CD4-positive, alpha-beta T cell (primary cell): ENCODE measurements at regions not wholly inside any gene's neighbourhood (a gene's known extent, or its start where the extent isn't known, plus 50 kb on each side); places are given as distances from the start of the nearest gene placed in this dataset.

Experiments used
- ATAC-seq: fragments of 200-7000 bp; cut with Tn5 transposase; one replicate; pipeline ENCODE4 v1.10.0; 2022; ENCODE audit warnings: mild to moderate bottlenecking; ENCODE audit not compliant: poor library complexity
- CTCF ChIA-PET: fragments of 350-600 bp; sonication (Branson Sonifier 250); formaldehyde crosslinking; loops from one replicate; lab custom pipeline; 2021; ENCODE audit warnings: antibody characterized with exemption, inconsistent platforms; lab: Charles Lee
- POLR2A ChIA-PET: fragments of 350-600 bp; sonication (Branson Sonifier 250); formaldehyde crosslinking; loops from one replicate; lab custom pipeline; 2021; ENCODE audit warnings: antibody characterized with exemption, inconsistent platforms; lab: Charles Lee
- DNase-seq, 14 experiments: peaks; one replicate each; pipeline ENCODE4 v3.0.0-alpha.2; 2013 to 2020; ENCODE audit warnings: mixed read lengths in 2 of 14
- H3K27ac ChIP-seq, 2 donors: one replicate each; pipeline versions ENCODE4 v1.5.1 to v1.7.0; 2013; ENCODE audit warnings: low read length in 2 of 2, low read depth in 1 of 2, mild to moderate bottlenecking in 1 of 2
- H3K27me3 ChIP-seq, 2 experiments: 1 replicate in 1 of 2; 2 replicates in 1 of 2; pipeline versions ENCODE4 v1.6.1 to v1.7.0; 2013; ENCODE audit warnings: low read length in 2 of 2, control low read depth in 1 of 2, mild to moderate bottlenecking in 1 of 2, moderate library complexity in 1 of 2; ENCODE audit not compliant: insufficient read depth in 2 of 2, control insufficient read depth in 1 of 2
- H3K36me3 ChIP-seq: one replicate; pipeline ENCODE4 v1.6.1; 2013; ENCODE audit warnings: low read length, control low read depth; ENCODE audit not compliant: insufficient read depth
- H3K4me1 ChIP-seq: one replicate; pipeline ENCODE4 v1.6.1; 2013; ENCODE audit warnings: low read length, control low read depth; ENCODE audit not compliant: insufficient read depth
- H3K4me3 ChIP-seq: one replicate; pipeline ENCODE4 v1.5.1; 2013; ENCODE audit warnings: mild to moderate bottlenecking, low read length, moderate library complexity
- H3K9me3 ChIP-seq, 2 experiments: 1 replicate in 1 of 2; 2 replicates in 1 of 2; pipeline versions ENCODE4 v1.6.1 to v1.7.0; 2013; ENCODE audit warnings: low read length in 2 of 2, mild to moderate bottlenecking in 2 of 2, control low read depth in 1 of 2, moderate library complexity in 1 of 2; ENCODE audit not compliant: control insufficient read depth in 1 of 2, insufficient read depth in 1 of 2
- H3K27ac Mint-ChIP-seq: one replicate; pipeline ENCODE4 v1.8.0; 2020; ENCODE audit warnings: mixed read lengths
- H3K27me3 Mint-ChIP-seq: one replicate; pipeline ENCODE4 v1.8.0; 2021; ENCODE audit warnings: mixed read lengths
- H3K36me3 Mint-ChIP-seq: one replicate; pipeline ENCODE4 v1.8.0; 2021; ENCODE audit warnings: low read depth, mixed read lengths
- H3K4me1 Mint-ChIP-seq: one replicate; pipeline ENCODE4 v1.8.0; 2021; ENCODE audit warnings: low read depth, mixed read lengths
- H3K4me3 Mint-ChIP-seq: one replicate; pipeline ENCODE4 v1.8.0; 2020; ENCODE audit warnings: mild to moderate bottlenecking, mixed read lengths
- H3K9me3 Mint-ChIP-seq: one replicate; pipeline ENCODE4 v1.8.0; 2020; ENCODE audit warnings: mixed read lengths
- intact Hi-C, 2 experiments: fragments of 100-400 bp; cut with DNase I in 1 of 2; cut with micrococcal nuclease in 1 of 2; formaldehyde crosslinking; loops; one replicate each; pipeline versions ENCODE4 v1.15.1 to v1.9.0; 2023 to 2025; cut with DNase I, micrococcal nuclease
- TF ChIP-seq, protein P1 (sequence below): fragments of 200-600 bp; IDR thresholded peaks from one replicate; pipeline ENCODE4 v1.8.0; 2022; ENCODE audit warnings: antibody characterized with exemption, mild to moderate bottlenecking

DNA sequence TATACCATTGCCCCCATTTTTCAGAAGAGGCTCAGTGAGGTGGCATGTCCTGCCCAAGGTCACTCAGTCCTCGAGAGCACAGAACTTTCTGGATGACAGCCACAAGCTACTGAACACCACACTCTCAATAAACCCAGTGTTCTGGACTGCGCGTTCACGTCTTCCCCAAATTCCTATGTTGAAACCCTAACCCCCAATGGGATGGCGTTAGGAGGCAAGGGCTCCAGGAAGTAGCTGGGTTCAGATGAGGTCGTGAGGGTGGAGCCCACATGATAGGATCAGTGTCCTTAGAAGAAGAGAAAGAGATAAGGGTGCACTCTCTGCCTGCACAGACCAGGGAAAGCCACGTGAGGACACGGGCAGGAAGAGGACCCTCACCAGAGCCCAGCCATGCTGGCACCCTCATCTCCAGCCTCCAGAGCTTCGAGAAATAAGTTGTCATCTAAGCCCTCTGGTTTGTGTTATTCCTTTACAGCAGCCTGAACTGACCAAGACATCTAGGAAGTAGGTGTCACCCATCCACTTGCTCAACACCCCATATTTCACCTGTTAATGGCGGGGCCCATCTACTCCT, 324.0 kb downstream of the UACA start:
- Mint-ChIP-seq H3K27ac (no peak overlapping the region), H3K27me3 (peaks cover 24% of the 10 kb centered on the region), H3K4me1 (peaks cover 27% of the 10 kb centered on the region), H3K9me3 (no peaks in the 10 kb centered on the region), H3K4me3 (no peak overlapping the region), H3K36me3 (no peaks in the 10 kb centered on the region)
- no peak overlapping the region for H3K4me3 ChIP-seq
- ChIA-PET CTCF (no interaction called here), POLR2A (interaction anchor here (0.8 kb wide), 1 partner anchor 56 kb away, joined by 3 read pairs; no protein-coding TSS in a partner anchor)
- H3K27me3 ChIP-seq: peaks cover under 1 to 12% of the 10 kb centered on the region in 2 experiments
- H3K36me3 ChIP-seq: no peaks in the 10 kb centered on the region
- no peak for DNase-seq
- TF ChIP-seq, protein P1, sequence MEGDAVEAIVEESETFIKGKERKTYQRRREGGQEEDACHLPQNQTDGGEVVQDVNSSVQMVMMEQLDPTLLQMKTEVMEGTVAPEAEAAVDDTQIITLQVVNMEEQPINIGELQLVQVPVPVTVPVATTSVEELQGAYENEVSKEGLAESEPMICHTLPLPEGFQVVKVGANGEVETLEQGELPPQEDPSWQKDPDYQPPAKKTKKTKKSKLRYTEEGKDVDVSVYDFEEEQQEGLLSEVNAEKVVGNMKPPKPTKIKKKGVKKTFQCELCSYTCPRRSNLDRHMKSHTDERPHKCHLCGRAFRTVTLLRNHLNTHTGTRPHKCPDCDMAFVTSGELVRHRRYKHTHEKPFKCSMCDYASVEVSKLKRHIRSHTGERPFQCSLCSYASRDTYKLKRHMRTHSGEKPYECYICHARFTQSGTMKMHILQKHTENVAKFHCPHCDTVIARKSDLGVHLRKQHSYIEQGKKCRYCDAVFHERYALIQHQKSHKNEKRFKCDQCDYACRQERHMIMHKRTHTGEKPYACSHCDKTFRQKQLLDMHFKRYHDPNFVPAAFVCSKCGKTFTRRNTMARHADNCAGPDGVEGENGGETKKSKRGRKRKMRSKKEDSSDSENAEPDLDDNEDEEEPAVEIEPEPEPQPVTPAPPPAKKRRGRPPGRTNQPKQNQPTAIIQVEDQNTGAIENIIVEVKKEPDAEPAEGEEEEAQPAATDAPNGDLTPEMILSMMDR: no peak
- no peaks in the 10 kb centered on the region for H3K9me3 ChIP-seq
- intact Hi-C loops: no loop called here
- no peak for ATAC-seq
- H3K4me1 ChIP-seq: peaks cover 26% of the 10 kb centered on the region
- H3K27ac ChIP-seq: no peak overlapping the region

DNA sequence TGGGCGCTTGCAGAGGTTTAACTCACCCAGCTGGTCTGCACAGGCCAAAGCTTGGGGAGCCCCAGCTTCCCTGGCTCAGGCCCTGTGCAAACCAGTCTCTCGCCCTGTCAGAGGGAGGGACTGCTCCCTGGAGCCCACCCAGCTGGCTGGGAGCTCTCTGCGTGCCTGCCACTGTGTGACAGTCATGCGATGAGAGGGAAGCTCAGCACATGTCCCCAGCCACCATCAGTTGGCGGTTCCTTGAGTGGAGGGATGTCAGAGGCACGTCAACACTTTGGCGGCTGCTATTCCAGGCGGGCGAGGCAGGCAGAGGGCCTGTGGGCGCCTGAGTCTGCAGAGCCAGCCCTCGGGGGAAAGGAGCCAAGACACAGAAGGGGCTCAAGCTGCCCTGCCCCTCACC, 324.6 kb downstream of the UACA start:
- Histone ChIP-seq H3K4me3 (no peak overlapping the region), H3K27me3 (peaks cover 0 to 8% of the 10 kb centered on the region in 2 experiments), H3K27ac (no peak overlapping the region), H3K9me3 (no peaks in the 10 kb centered on the region), H3K36me3 (no peaks in the 10 kb centered on the region), H3K4me1 (peaks cover 31% of the 10 kb centered on the region)
- ATAC-seq (no peak), DNase-seq (no peak)
- peaks cover 27% of the 10 kb centered on the region for H3K4me1 Mint-ChIP-seq
- H3K27me3 Mint-ChIP-seq: peaks cover 22% of the 10 kb centered on the region
- no peaks in the 10 kb centered on the region for H3K36me3 Mint-ChIP-seq
- CTCF ChIA-PET: no interaction called here
- H3K4me3 Mint-ChIP-seq: no peak overlapping the region
- intact Hi-C loops: no loop called here
- no peak overlapping the region for H3K27ac Mint-ChIP-seq
- TF ChIP-seq, protein P1: no peak
- POLR2A ChIA-PET: interaction anchor here (0.8 kb wide), 1 partner anchor 57 kb away, joined by 3 read pairs; no protein-coding TSS in a partner anchor
- no peaks in the 10 kb centered on the region for H3K9me3 Mint-ChIP-seq

DNA sequence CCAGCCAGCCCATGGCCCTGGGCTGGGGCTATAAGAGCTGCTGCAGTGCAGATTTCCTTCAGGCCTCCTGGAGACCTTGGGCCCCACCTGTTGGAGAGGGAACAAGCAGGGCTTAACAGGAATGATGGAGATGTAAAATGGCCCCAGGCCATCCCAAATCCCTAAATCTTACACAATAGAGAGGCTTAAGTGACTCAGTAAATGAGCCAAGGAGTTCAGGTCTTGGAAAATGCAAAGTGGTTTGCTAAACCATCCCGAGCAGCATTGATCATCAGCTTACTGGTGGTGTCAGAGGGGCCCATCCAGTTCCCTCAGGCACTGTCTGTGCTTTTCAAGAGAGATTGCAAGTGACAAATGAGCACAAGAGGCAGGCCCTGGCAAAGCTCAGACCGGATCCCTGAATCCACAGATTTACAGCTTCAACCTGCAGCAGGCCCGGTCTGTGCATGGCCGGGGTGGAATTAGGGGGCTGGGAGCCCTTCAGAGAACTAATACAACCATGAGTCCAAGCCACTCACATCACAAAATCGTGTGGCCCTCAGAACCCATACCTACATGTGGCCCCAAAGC, 325.4 kb downstream of the UACA start:
- ATAC-seq (no peak), DNase-seq (no peak)
- H3K4me3 ChIP-seq: no peak overlapping the region
- no peaks in the 10 kb centered on the region for H3K9me3 ChIP-seq
- ChIA-PET POLR2A (no interaction called here), CTCF (no interaction called here)
- H3K27me3 ChIP-seq: peaks cover 0 to 3% of the 10 kb centered on the region in 2 experiments
- Mint-ChIP-seq H3K4me1 (peaks cover 27% of the 10 kb centered on the region), H3K36me3 (no peaks in the 10 kb centered on the region), H3K27ac (no peak overlapping the region), H3K27me3 (peaks cover 14% of the 10 kb centered on the region), H3K4me3 (no peak overlapping the region), H3K9me3 (no peaks in the 10 kb centered on the region)
- H3K36me3 ChIP-seq: no peaks in the 10 kb centered on the region
- TF ChIP-seq, protein P1: no peak
- intact Hi-C loops: no loop called here
- no peak overlapping the region for H3K27ac ChIP-seq
- peaks cover 31% of the 10 kb centered on the region for H3K4me1 ChIP-seq
